Endothelial cell of umbilical vein (primary cell): ENCODE measurements at regions not wholly inside any gene's neighbourhood (a gene's known extent, or its start where the extent isn't known, plus 50 kb on each side); places are given as distances from the start of the nearest gene placed in this dataset.

Experiments used
- BruUV-seq: library from RNA; stranded (reverse); fragments of 400-500 nt; replicated peaks from 2 replicates; lab custom pipeline; 2021; lab: Mats Ljungman, UMichigan
- CTCF ChIA-PET: fragments of 300-600, 350-600 bp; sonication (Branson Sonifier 250); formaldehyde crosslinking; loops from one replicate; lab custom pipeline; 2021; ENCODE audit warnings: antibody characterized with exemption, inconsistent platforms; lab: Charles Lee
- POLR2A ChIA-PET: fragments of 300-600, 350-600 bp; sonication (Branson Sonifier 250); formaldehyde crosslinking; loops from one replicate; lab custom pipeline; 2021; ENCODE audit warnings: antibody characterized with exemption, inconsistent platforms; lab: Charles Lee
- DNase-seq: peaks from one replicate; pipeline ENCODE4 v3.0.0-alpha.2; 2011; ENCODE audit warnings: low read depth, low spot score
- FAIRE-seq: peaks from 2 replicates; lab custom pipeline; 2011; peaks lifted over from hg19 to GRCh38; lab: Jason Lieb, UNC
- H2AFZ ChIP-seq: 2 replicates; pipeline ENCODE4 v1.6.0; 2012; ENCODE audit warnings: low read depth, low read length, control low read depth, inconsistent platforms
- H3K27ac ChIP-seq: 2 replicates; pipeline ENCODE4 v1.5.1; 2011; ENCODE audit warnings: low read depth, mild to moderate bottlenecking, control low read depth, low read length, moderate library complexity; ENCODE audit not compliant: insufficient read depth
- H3K27me3 ChIP-seq, 2 experiments: 2 replicates each; pipeline versions ENCODE4 v1.6.0 to v1.6.1; 2011; ENCODE audit warnings: low read length in 2 of 2, mixed read lengths in 1 of 2; ENCODE audit not compliant: control insufficient read depth in 2 of 2, insufficient read depth in 2 of 2
- H3K36me3 ChIP-seq, 2 experiments: 2 replicates in 1 of 2; 3 replicates in 1 of 2; pipeline ENCODE4 v1.5.1; 2011; ENCODE audit warnings: low read length in 2 of 2, mild to moderate bottlenecking in 1 of 2, moderate library complexity in 1 of 2; ENCODE audit not compliant: control insufficient read depth in 2 of 2, insufficient read depth in 2 of 2; ENCODE audit errors: extremely low read depth in 1 of 2
- H3K4me1 ChIP-seq: 3 replicates; pipeline ENCODE4 v1.5.1; 2011; ENCODE audit warnings: mild to moderate bottlenecking, low read length; ENCODE audit not compliant: control insufficient read depth, insufficient read depth; ENCODE audit errors: extremely low read depth
- H3K4me2 ChIP-seq: 2 replicates; pipeline ENCODE4 v1.6.1; 2011; ENCODE audit warnings: low read length, control low read depth, mixed read lengths; ENCODE audit not compliant: insufficient read depth
- H3K4me3 ChIP-seq, 3 experiments: fragments of 200-600 bp in 1 of 3; sonication (generic), shearing (Covaris generic) in 1 of 3; replicated peaks in 1 of 3; 2 replicates each; pipeline ENCODE4 v1.5.1; 2011 to 2016; ENCODE audit warnings: control low read depth in 3 of 3, low read length in 3 of 3, mild to moderate bottlenecking in 2 of 3, inconsistent platforms in 1 of 3, low read depth in 1 of 3, moderate library complexity in 1 of 3; ENCODE audit not compliant: insufficient read depth in 1 of 3
- H3K79me2 ChIP-seq: 2 replicates; pipeline ENCODE4 v1.6.0; 2012; ENCODE audit warnings: low read length, inconsistent platforms; ENCODE audit not compliant: control insufficient read depth, insufficient read depth
- H3K9ac ChIP-seq: replicated peaks from 2 replicates; pipeline ENCODE3; 2011; ENCODE audit warnings: low read length, control low read depth; ENCODE audit not compliant: insufficient read depth; ENCODE audit errors: extremely low read depth
- H3K9me1 ChIP-seq: replicated peaks from 3 replicates; pipeline ENCODE4 v1.6.0; 2011; ENCODE audit warnings: mild to moderate bottlenecking, low read length; ENCODE audit not compliant: control insufficient read depth, insufficient read depth; ENCODE audit errors: extremely low read depth
- H3K9me3 ChIP-seq: replicated peaks from 2 replicates; pipeline ENCODE4 v1.5.1; 2012; ENCODE audit warnings: low read length, inconsistent platforms; ENCODE audit not compliant: control insufficient read depth, insufficient read depth
- H4K20me1 ChIP-seq: replicated peaks from 2 replicates; pipeline ENCODE3; 2011; ENCODE audit warnings: mild to moderate bottlenecking, low read length; ENCODE audit not compliant: control insufficient read depth, insufficient read depth; ENCODE audit errors: extremely low read depth
- CTCF ChIP-seq, 2 donors: IDR thresholded peaks; 1 replicate in 1 of 2; 2 replicates in 1 of 2; pipeline ENCODE4 v1.5.1; 2011; ENCODE audit warnings: low read length in 2 of 2, mild to moderate bottlenecking in 2 of 2, moderate library complexity in 2 of 2, control low read depth in 1 of 2, inconsistent platforms in 1 of 2, low read depth in 1 of 2; ENCODE audit not compliant: insufficient read depth in 1 of 2; ENCODE audit errors: extremely low read depth in 1 of 2
- EZH2 ChIP-seq: IDR thresholded peaks from 2 replicates; pipeline ENCODE4 v1.6.1; 2012; ENCODE audit warnings: borderline replicate concordance, low read depth, mild to moderate bottlenecking, moderate library complexity, low read length, inconsistent platforms; ENCODE audit not compliant: severe bottlenecking
- FOS ChIP-seq: IDR thresholded peaks from 2 replicates; pipeline ENCODE4 v1.6.1; 2011; ENCODE audit warnings: mild to moderate bottlenecking, low read length, moderate library complexity, borderline replicate concordance; ENCODE audit not compliant: insufficient read depth
- GATA2 ChIP-seq: IDR thresholded peaks from 2 replicates; pipeline ENCODE4 v1.7.0; 2011; ENCODE audit warnings: low read depth, mild to moderate bottlenecking, moderate library complexity, mixed read lengths, low read length; ENCODE audit not compliant: insufficient read length, insufficient read depth
- JUN ChIP-seq: IDR thresholded peaks from 2 replicates; pipeline ENCODE4 v1.6.1; 2011; ENCODE audit warnings: borderline replicate concordance, low read depth; ENCODE audit not compliant: insufficient read length, insufficient read depth
- MAX ChIP-seq: IDR thresholded peaks from 2 replicates; pipeline ENCODE4 v1.6.1; 2011; ENCODE audit not compliant: insufficient read depth, insufficient read length
- MYC ChIP-seq: IDR thresholded peaks from one replicate; pipeline ENCODE4 v1.6.1; 2011; ENCODE audit warnings: mild to moderate bottlenecking, low read depth, low read length
- POLR2A ChIP-seq: IDR thresholded peaks from 2 replicates; pipeline ENCODE4 v1.6.1; 2012; ENCODE audit warnings: low read depth, mild to moderate bottlenecking, control low read depth, low read length
- POLR2AphosphoS5 ChIP-seq: IDR thresholded peaks from 2 replicates; pipeline ENCODE4 v1.6.1; 2012; ENCODE audit warnings: low read depth, mild to moderate bottlenecking, control low read depth, low read length, moderate library complexity; ENCODE audit not compliant: insufficient read depth
- dilution Hi-C: fragments of 300-500 bp; cut with MboI; formaldehyde crosslinking; loops from one replicate; pipeline ENCODE4 v1.15.0; 2019; ENCODE audit warnings: low sequenced_read_pairs; ENCODE audit not compliant: extremely low pct_ligation_motif_present
- intact Hi-C: fragments of 100-400 bp; cut with micrococcal nuclease; formaldehyde crosslinking; loops from one replicate; pipeline ENCODE4 v1.10.0; 2022

GRCh38 chr22:49628391-49629260, 199.0 kb downstream of the BRD1 start:
- Histone ChIP-seq H3K27ac (no peak overlapping the region), H3K4me2 (no peak overlapping the region), H3K36me3 (no peaks in the 10 kb centered on the region), H3K27me3 (no peaks in the 10 kb centered on the region), H4K20me1 (no peaks in the 10 kb centered on the region), H3K9me3 (no peaks in the 10 kb centered on the region), H3K9ac (no peak overlapping the region), H3K4me3 (no peak overlapping the region), H3K4me1 (peaks cover 5% of the 10 kb centered on the region), H2AFZ (no peak overlapping the region), H3K9me1 (no peaks in the 10 kb centered on the region), H3K79me2 (no peaks in the 10 kb centered on the region)
- ChIA-PET CTCF (no interaction called here), POLR2A (no interaction called here)
- no peak for DNase-seq
- FAIRE-seq: no peak
- no peak for TF ChIP-seq MYC
- no peak for TF ChIP-seq FOS
- TF ChIP-seq JUN: no peak
- TF ChIP-seq CTCF (IDR thresholded peaks at IDR 0.05; ENCODE audit: extremely low read depth in 1 of 2, insufficient read depth in 1 of 2, low read depth in 1 of 2, low read length in 2 of 2): no peak
- no peak for TF ChIP-seq GATA2
- TF ChIP-seq EZH2: no peak
- no peak for TF ChIP-seq POLR2AphosphoS5
- TF ChIP-seq MAX: no peak
- TF ChIP-seq POLR2A: no peak
- intact Hi-C loops: no loop called here
- no TSS peak for BruUV-seq
- dilution Hi-C loops: no loop called here
